Keratinocyte (primary cell): ENCODE measurements at regions not wholly inside any gene's neighbourhood (a gene's known extent, or its start where the extent isn't known, plus 50 kb on each side); places are given as distances from the start of the nearest gene placed in this dataset.

Experiments used
- DNase-seq: peaks from one replicate; pipeline ENCODE4 v3.0.0-alpha.2; 2011; ENCODE audit warnings: low read depth, missing footprints, low spot score
- FAIRE-seq: peaks from 2 replicates; lab custom pipeline; 2011; peaks lifted over from hg19 to GRCh38; lab: Jason Lieb, UNC
- H2AFZ ChIP-seq: 2 replicates; pipeline ENCODE4 v1.6.0; 2012; ENCODE audit warnings: low read length, control low read depth, inconsistent platforms; ENCODE audit not compliant: control insufficient read depth
- H3K27ac ChIP-seq: 2 replicates; pipeline ENCODE4 v1.5.1; 2011; ENCODE audit warnings: low read length; ENCODE audit not compliant: control insufficient read depth, insufficient read depth
- H3K27me3 ChIP-seq: 3 replicates; pipeline ENCODE4 v1.6.0; 2011; ENCODE audit warnings: low read length; ENCODE audit not compliant: control insufficient read depth, insufficient read depth; ENCODE audit errors: extremely low read depth
- H3K36me3 ChIP-seq, 2 experiments: 2 replicates in 1 of 2; 3 replicates in 1 of 2; pipeline ENCODE4 v1.5.1; 2011; ENCODE audit warnings: low read length in 2 of 2, mild to moderate bottlenecking in 1 of 2; ENCODE audit not compliant: control insufficient read depth in 2 of 2, insufficient read depth in 2 of 2; ENCODE audit errors: extremely low read depth in 1 of 2
- H3K4me1 ChIP-seq: 3 replicates; pipeline ENCODE4 v1.5.1; 2011; ENCODE audit warnings: low read length; ENCODE audit not compliant: control insufficient read depth, insufficient read depth; ENCODE audit errors: extremely low read depth
- H3K4me2 ChIP-seq: 3 replicates; pipeline ENCODE4 v1.6.0; 2011; ENCODE audit warnings: low read depth, low read length; ENCODE audit not compliant: control insufficient read depth, insufficient read depth; ENCODE audit errors: extremely low read depth
- H3K4me3 ChIP-seq, 3 experiments: fragments of 200-600 bp in 1 of 3; sonication (generic) in 1 of 3; 2 replicates in 2 of 3; 3 replicates in 1 of 3; pipeline ENCODE4 v1.5.1; 2011 to 2016; ENCODE audit warnings: low read length in 3 of 3, mild to moderate bottlenecking in 3 of 3, control low read depth in 2 of 3, inconsistent platforms in 1 of 3, low read depth in 1 of 3, mixed read lengths in 1 of 3, mixed run types in 1 of 3, moderate library complexity in 1 of 3; ENCODE audit not compliant: control insufficient read depth in 2 of 3, insufficient read depth in 2 of 3; ENCODE audit errors: extremely low read depth in 1 of 3
- H3K79me2 ChIP-seq: 2 replicates; pipeline ENCODE4 v1.6.0; 2012; ENCODE audit warnings: low read length; ENCODE audit not compliant: control insufficient read depth, insufficient read depth
- H3K9ac ChIP-seq: 3 replicates; pipeline ENCODE4 v1.6.0; 2011; ENCODE audit warnings: low read length; ENCODE audit not compliant: control insufficient read depth, insufficient read depth; ENCODE audit errors: extremely low read depth
- H3K9me1 ChIP-seq: 3 replicates; pipeline ENCODE4 v1.6.0; 2011; ENCODE audit warnings: low read length; ENCODE audit not compliant: control insufficient read depth, insufficient read depth; ENCODE audit errors: extremely low read depth
- H3K9me3 ChIP-seq: 2 replicates; pipeline ENCODE4 v1.5.1; 2012; ENCODE audit warnings: low read depth, low read length; ENCODE audit not compliant: control insufficient read depth
- H4K20me1 ChIP-seq: 3 replicates; pipeline ENCODE4 v1.6.0; 2011; ENCODE audit warnings: low read length; ENCODE audit not compliant: control insufficient read depth, insufficient read depth; ENCODE audit errors: extremely low read depth
- EZH2 ChIP-seq: IDR thresholded peaks from one replicate; pipeline ENCODE4 v1.6.1; 2012; ENCODE audit warnings: inconsistent platforms, mild to moderate bottlenecking, low read length, moderate library complexity
- dilution Hi-C: fragments of 300-500 bp; cut with MboI; formaldehyde crosslinking; loops from one replicate; pipeline ENCODE4 v1.7.0; 2020; ENCODE audit warnings: low sequenced_read_pairs; ENCODE audit not compliant: extremely low pct_ligation_motif_present
- TF ChIP-seq, protein P1 (sequence below), 3 experiments: IDR thresholded peaks in 1 of 3; conservative IDR thresholded peaks in 1 of 3; optimal IDR thresholded peaks in 1 of 3; 2 replicates in 2 of 3; 3 replicates in 1 of 3; pipeline versions ENCODE3 to v1.5.1; 2011; ENCODE audit warnings: low read length in 3 of 3, mild to moderate bottlenecking in 3 of 3, moderate library complexity in 2 of 3, control low read depth in 1 of 3, inconsistent platforms in 1 of 3; ENCODE audit not compliant: insufficient read depth in 2 of 3; ENCODE audit errors: extremely low read depth in 1 of 3

DNA sequence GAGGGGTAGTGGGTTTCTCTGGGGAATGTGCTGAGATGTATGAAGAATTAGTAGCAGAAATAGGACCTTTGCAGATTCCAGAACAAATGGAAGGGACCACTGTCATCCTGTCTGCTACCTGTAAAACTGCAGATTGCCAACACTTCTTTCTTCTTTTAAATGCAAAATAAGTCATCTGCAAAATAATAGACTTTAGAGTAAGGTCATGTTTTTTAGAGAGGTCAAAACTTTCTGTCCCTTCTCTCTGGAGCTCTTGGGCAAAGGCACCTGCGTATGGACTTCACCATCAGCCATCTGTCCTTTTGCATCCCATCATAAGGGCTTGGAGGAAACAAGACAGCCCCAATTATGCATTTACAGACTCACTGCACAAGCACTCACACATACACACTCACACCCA is 121.1 kb upstream of the PPARGC1A start:
- no peak overlapping the region for H3K9ac ChIP-seq
- H3K4me2 ChIP-seq, result no peak overlapping the region
- H3K9me1 ChIP-seq, result no peaks in the 10 kb centered on the region
- H3K36me3 ChIP-seq, result no peaks in the 10 kb centered on the region
- no peak for DNase-seq
- H3K27ac ChIP-seq, result no peak overlapping the region
- no peaks in the 10 kb centered on the region for H3K9me3 ChIP-seq
- dilution Hi-C loops, result no loop called here
- no peaks in the 10 kb centered on the region for H3K27me3 ChIP-seq
- H2AFZ ChIP-seq, result no peak overlapping the region
- H4K20me1 ChIP-seq, result no peaks in the 10 kb centered on the region
- TF ChIP-seq EZH2, result no peak
- TF ChIP-seq, protein P1, sequence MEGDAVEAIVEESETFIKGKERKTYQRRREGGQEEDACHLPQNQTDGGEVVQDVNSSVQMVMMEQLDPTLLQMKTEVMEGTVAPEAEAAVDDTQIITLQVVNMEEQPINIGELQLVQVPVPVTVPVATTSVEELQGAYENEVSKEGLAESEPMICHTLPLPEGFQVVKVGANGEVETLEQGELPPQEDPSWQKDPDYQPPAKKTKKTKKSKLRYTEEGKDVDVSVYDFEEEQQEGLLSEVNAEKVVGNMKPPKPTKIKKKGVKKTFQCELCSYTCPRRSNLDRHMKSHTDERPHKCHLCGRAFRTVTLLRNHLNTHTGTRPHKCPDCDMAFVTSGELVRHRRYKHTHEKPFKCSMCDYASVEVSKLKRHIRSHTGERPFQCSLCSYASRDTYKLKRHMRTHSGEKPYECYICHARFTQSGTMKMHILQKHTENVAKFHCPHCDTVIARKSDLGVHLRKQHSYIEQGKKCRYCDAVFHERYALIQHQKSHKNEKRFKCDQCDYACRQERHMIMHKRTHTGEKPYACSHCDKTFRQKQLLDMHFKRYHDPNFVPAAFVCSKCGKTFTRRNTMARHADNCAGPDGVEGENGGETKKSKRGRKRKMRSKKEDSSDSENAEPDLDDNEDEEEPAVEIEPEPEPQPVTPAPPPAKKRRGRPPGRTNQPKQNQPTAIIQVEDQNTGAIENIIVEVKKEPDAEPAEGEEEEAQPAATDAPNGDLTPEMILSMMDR (optimal IDR thresholded peaks at IDR 0.05 in 1 of 3, IDR thresholded peaks at IDR 0.05 in 1 of 3, conservative IDR thresholded peaks at IDR 0.05 in 1 of 3; ENCODE audit: extremely low read depth in 1 of 3, insufficient read depth in 2 of 3, low read length in 3 of 3), result no peak
- no peaks in the 10 kb centered on the region for H3K4me1 ChIP-seq
- no peak for FAIRE-seq
- H3K4me3 ChIP-seq, result no peak overlapping the region
- no peaks in the 10 kb centered on the region for H3K79me2 ChIP-seq

GRCh38 chr4:24010573-24010972 is 120.7 kb upstream of the PPARGC1A start:
- no peak overlapping the region for H3K27ac ChIP-seq
- no peak for DNase-seq
- no peaks in the 10 kb centered on the region for H3K9me3 ChIP-seq
- H3K9me1 ChIP-seq, result no peaks in the 10 kb centered on the region
- H3K4me2 ChIP-seq, result no peak overlapping the region
- H4K20me1 ChIP-seq, result no peaks in the 10 kb centered on the region
- FAIRE-seq, result no peak
- no peak overlapping the region for H3K4me3 ChIP-seq
- H3K9ac ChIP-seq, result no peak overlapping the region
- H2AFZ ChIP-seq, result no peak overlapping the region
- no peaks in the 10 kb centered on the region for H3K79me2 ChIP-seq
- TF ChIP-seq EZH2, result no peak
- TF ChIP-seq, protein P1 (optimal IDR thresholded peaks at IDR 0.05 in 1 of 3, IDR thresholded peaks at IDR 0.05 in 1 of 3, conservative IDR thresholded peaks at IDR 0.05 in 1 of 3; ENCODE audit: extremely low read depth in 1 of 3, insufficient read depth in 2 of 3, low read length in 3 of 3), result no peak
- H3K27me3 ChIP-seq, result no peaks in the 10 kb centered on the region
- no peaks in the 10 kb centered on the region for H3K4me1 ChIP-seq
- dilution Hi-C loops, result no loop called here
- no peaks in the 10 kb centered on the region for H3K36me3 ChIP-seq
